DOHH2 (cell line): ENCODE measurements at regions not wholly inside any gene's neighbourhood (a gene's known extent, or its start where the extent isn't known, plus 50 kb on each side); places are given as distances from the start of the nearest gene placed in this dataset.

Source experiments
- H3F3A ChIP-seq: fragments of 200-600 bp; sonication (generic), shearing (Covaris generic); 2 replicates; pipeline ENCODE4 v1.6.0; 2016; ENCODE audit warnings: antibody characterized with exemption, mild to moderate bottlenecking; ENCODE audit not compliant: control insufficient read depth, insufficient read depth
- H3K27ac ChIP-seq: fragments of 200-600 bp; sonication (generic); 2 replicates; pipeline ENCODE4 v1.5.1; 2014; ENCODE audit warnings: low read depth, mild to moderate bottlenecking, low read length, moderate library complexity
- H3K27me3 ChIP-seq: fragments of 200-600 bp; sonication (generic); 2 replicates; pipeline ENCODE4 v1.6.1; 2014; ENCODE audit warnings: mild to moderate bottlenecking, low read length, mixed read lengths; ENCODE audit not compliant: control insufficient read depth
- H3K36me3 ChIP-seq: fragments of 200-600 bp; sonication (generic); 2 replicates; pipeline ENCODE4 v1.6.1; 2014; ENCODE audit warnings: mild to moderate bottlenecking, low read length, moderate library complexity, mixed read lengths; ENCODE audit not compliant: control insufficient read depth
- H3K4me1 ChIP-seq: fragments of 200-600 bp; sonication (generic); 2 replicates; pipeline ENCODE4 v1.6.1; 2014; ENCODE audit warnings: mild to moderate bottlenecking, low read length, mixed read lengths; ENCODE audit not compliant: control insufficient read depth
- H3K4me2 ChIP-seq: fragments of 200-600 bp; sonication (generic); 2 replicates; pipeline ENCODE4 v1.6.0; 2014; ENCODE audit warnings: mild to moderate bottlenecking, low read length, moderate library complexity
- H3K4me3 ChIP-seq: fragments of 200-600 bp; sonication (generic); 2 replicates; pipeline ENCODE4 v1.5.1; 2014; ENCODE audit warnings: mild to moderate bottlenecking, low read length, mixed read lengths
- H3K79me2 ChIP-seq: fragments of 200-600 bp; sonication (generic); 2 replicates; pipeline ENCODE4 v1.6.1; 2014; ENCODE audit warnings: mild to moderate bottlenecking, low read length, mixed read lengths; ENCODE audit not compliant: control insufficient read depth
- H3K9me2 ChIP-seq: fragments of 200-600 bp; sonication (generic); replicated peaks from 2 replicates; pipeline ENCODE4 v1.6.1; 2014; ENCODE audit warnings: mild to moderate bottlenecking, low read length, mixed read lengths; ENCODE audit not compliant: control insufficient read depth
- H3K9me3 ChIP-seq: fragments of 200-600 bp; sonication (generic); 2 replicates; pipeline ENCODE4 v1.6.1; 2014; ENCODE audit warnings: antibody characterized with exemption, low read length, mixed read lengths; ENCODE audit not compliant: control insufficient read depth, insufficient read depth
- H4K20me1 ChIP-seq: fragments of 200-600 bp; sonication (generic); 2 replicates; pipeline ENCODE4 v1.6.0; 2014; ENCODE audit warnings: low read depth, mild to moderate bottlenecking, antibody characterized with exemption, low read length, moderate library complexity; ENCODE audit not compliant: control insufficient read depth, insufficient read depth
- CTCF ChIP-seq: fragments of 200-600 bp; sonication (generic); IDR thresholded peaks from one replicate; pipeline ENCODE4 v1.5.1; 2014; ENCODE audit warnings: antibody characterized with exemption, mild to moderate bottlenecking, low read depth, low read length; ENCODE audit not compliant: poor library complexity, severe bottlenecking
- EZH2phosphoT487 ChIP-seq: fragments of 200-600 bp; sonication (generic); IDR thresholded peaks from 2 replicates; pipeline ENCODE4 v1.6.1; 2017; ENCODE audit warnings: borderline replicate concordance, mild to moderate bottlenecking, antibody characterized with exemption, low read length, moderate library complexity, mixed read lengths

DNA sequence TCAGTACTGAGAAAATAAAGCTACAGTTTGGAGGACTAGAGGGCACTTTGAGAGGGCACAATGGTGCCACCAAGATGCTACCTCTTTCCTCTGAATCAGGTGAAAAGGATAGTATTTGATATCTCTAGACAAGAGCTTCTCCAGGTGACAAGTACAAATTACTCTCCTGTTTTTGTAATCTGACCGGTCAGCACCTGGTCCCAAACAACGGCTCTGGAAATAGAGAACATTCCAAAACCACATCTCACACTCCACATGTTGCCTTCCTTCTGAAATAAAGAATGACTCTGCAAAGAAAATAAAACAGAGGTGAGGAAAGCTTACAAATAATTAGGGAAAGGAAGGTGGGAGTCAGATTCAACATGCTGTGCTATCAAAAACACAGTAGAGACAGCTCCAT is 51.3 kb upstream of the CITED2 start:
- Histone ChIP-seq H3K9me3 (no peaks in the 10 kb centered on the region), H3K4me1 (no peaks in the 10 kb centered on the region), H3K27me3 (peaks cover 8% of the 10 kb centered on the region), H4K20me1 (no peaks in the 10 kb centered on the region), H3K79me2 (no peaks in the 10 kb centered on the region), H3F3A (no peaks in the 10 kb centered on the region), H3K4me2 (no peak overlapping the region), H3K27ac (no peak overlapping the region), H3K4me3 (no peak overlapping the region), H3K9me2 (no peaks in the 10 kb centered on the region), H3K36me3 (no peaks in the 10 kb centered on the region)
- TF ChIP-seq EZH2phosphoT487 (no peak), CTCF (no peak)

- peaks cover 8% of the 10 kb centered on the region for H3K27me3 ChIP-seq
These were observed 49.7 kb upstream of the CITED2 start for GRCh38 chr6:139423971-139424667.

More at GRCh38 chr6:139423971-139424667, 49.7 kb upstream of the CITED2 start:
- H3K79me2 ChIP-seq, result no peaks in the 10 kb centered on the region
- TF ChIP-seq CTCF (no peak), EZH2phosphoT487 (no peak)
- no peaks in the 10 kb centered on the region for H3K4me1 ChIP-seq
- H3K9me3 ChIP-seq, result no peaks in the 10 kb centered on the region
- H3K27ac ChIP-seq, result no peak overlapping the region
- no peak overlapping the region for H3K4me3 ChIP-seq
- no peaks in the 10 kb centered on the region for H3F3A ChIP-seq
- no peak overlapping the region for H3K4me2 ChIP-seq
- no peaks in the 10 kb centered on the region for H4K20me1 ChIP-seq
- no peaks in the 10 kb centered on the region for H3K36me3 ChIP-seq
- no peaks in the 10 kb centered on the region for H3K9me2 ChIP-seq
